Iris pigment epithelial cell (primary cell): ENCODE measurements at regions not wholly inside any gene's neighbourhood (a gene's known extent, or its start where the extent isn't known, plus 50 kb on each side); places are given as distances from the start of the nearest gene placed in this dataset.

Experiments
- DNase-seq: peaks from one replicate; pipeline ENCODE4 v3.0.0-alpha.2; 2011; ENCODE audit warnings: low read depth

- no peak for DNase-seq
Observed at GRCh38 chr2:46813020-46813415, 102.6 kb downstream of the MCFD2 start.
